DND-41 (cell line): ENCODE measurements at regions not wholly inside any gene's neighbourhood (a gene's known extent, or its start where the extent isn't known, plus 50 kb on each side); places are given as distances from the start of the nearest gene placed in this dataset.

Source experiments
- ATAC-seq: fragments of 200-7000 bp; cut with Tn5 transposase; 3 replicates; pipeline ENCODE4 v1.9.1; 2021; ENCODE audit warnings: low read depth; ENCODE audit not compliant: insufficient read depth
- DNase-seq: peaks from one replicate; pipeline ENCODE4 v3.0.0-alpha.2; 2020
- H2AFZ ChIP-seq: 2 replicates; pipeline ENCODE4 v1.6.0; 2012; ENCODE audit warnings: low read depth, low read length
- H3K27ac ChIP-seq: 2 replicates; pipeline ENCODE4 v1.5.1; 2012; ENCODE audit warnings: low read length, inconsistent platforms
- H3K27me3 ChIP-seq: fragments of 200-600 bp; sonication (generic); 2 replicates; pipeline ENCODE4 v1.6.0; 2012; ENCODE audit warnings: low read length, mild to moderate bottlenecking, inconsistent platforms; ENCODE audit not compliant: insufficient read depth, poor library complexity
- H3K36me3 ChIP-seq: 2 replicates; pipeline ENCODE4 v1.5.1; 2012; ENCODE audit warnings: low read length, inconsistent platforms; ENCODE audit not compliant: insufficient read depth
- H3K4me1 ChIP-seq: 2 replicates; pipeline ENCODE4 v1.5.1; 2012; ENCODE audit warnings: mild to moderate bottlenecking, low read length; ENCODE audit not compliant: insufficient read depth
- H3K4me2 ChIP-seq: 2 replicates; pipeline ENCODE4 v1.6.0; 2012; ENCODE audit warnings: mild to moderate bottlenecking, moderate library complexity, low read length, inconsistent platforms; ENCODE audit not compliant: insufficient read depth
- H3K4me3 ChIP-seq, 2 experiments: fragments of 200-600 bp in 1 of 2; shearing (Covaris generic) in 1 of 2; 2 replicates each; pipeline ENCODE4 v1.5.1; 2012 to 2016; ENCODE audit warnings: inconsistent platforms in 2 of 2, low read length in 2 of 2, mild to moderate bottlenecking in 2 of 2, low read depth in 1 of 2, moderate library complexity in 1 of 2
- H3K79me2 ChIP-seq: 2 replicates; pipeline ENCODE4 v1.6.0; 2012; ENCODE audit warnings: low read length, inconsistent platforms; ENCODE audit not compliant: insufficient read depth
- H3K9ac ChIP-seq: 2 replicates; pipeline ENCODE4 v1.6.0; 2012; ENCODE audit warnings: low read depth, mild to moderate bottlenecking, inconsistent platforms, low read length, moderate library complexity
- H3K9me3 ChIP-seq: 2 replicates; pipeline ENCODE4 v1.5.1; 2012; ENCODE audit warnings: low read length, moderate library complexity, mild to moderate bottlenecking, inconsistent platforms; ENCODE audit not compliant: insufficient read depth, severe bottlenecking
- H4K20me1 ChIP-seq: 2 replicates; pipeline ENCODE4 v1.6.0; 2012; ENCODE audit warnings: low read length; ENCODE audit not compliant: insufficient read depth
- EZH2 ChIP-seq: IDR thresholded peaks from 3 replicates; pipeline ENCODE4 v1.6.1; 2012; ENCODE audit warnings: borderline replicate concordance, low read depth, mild to moderate bottlenecking, moderate library complexity, low read length, inconsistent platforms; ENCODE audit not compliant: severe bottlenecking
- TF ChIP-seq, protein P1 (sequence below): IDR thresholded peaks from 2 replicates; pipeline ENCODE4 v1.5.1; 2012; ENCODE audit warnings: borderline replicate concordance, low read length, moderate library complexity, mild to moderate bottlenecking; ENCODE audit not compliant: poor library complexity, severe bottlenecking; ENCODE audit errors: extremely low read depth

DNA sequence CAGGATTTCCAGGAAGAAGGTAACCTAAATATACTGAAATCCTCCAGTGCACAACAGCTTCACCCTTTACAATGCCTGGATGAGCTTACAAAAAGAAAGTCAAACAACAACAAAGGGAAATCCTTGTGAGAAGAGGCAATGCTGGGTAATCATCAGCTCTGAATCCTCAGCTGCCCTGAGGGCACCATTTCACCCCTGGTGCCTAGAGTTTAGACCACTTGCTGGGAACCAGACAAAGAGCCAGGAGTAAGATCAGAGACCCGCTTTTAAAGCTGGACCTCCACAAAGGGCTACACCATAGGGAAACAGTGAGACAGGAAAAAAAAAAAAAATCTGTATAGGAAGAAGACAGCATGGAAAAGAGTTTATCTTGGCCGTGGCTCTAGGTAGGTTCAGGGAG is 97.0 kb downstream of the FOXI3 start:
- Histone ChIP-seq H4K20me1 (no peaks in the 10 kb centered on the region), H3K9me3 (no peaks in the 10 kb centered on the region), H3K4me2 (no peak overlapping the region), H3K9ac (no peak overlapping the region), H3K36me3 (no peaks in the 10 kb centered on the region), H2AFZ (no peak overlapping the region), H3K27ac (no peak overlapping the region), H3K4me1 (no peaks in the 10 kb centered on the region), H3K27me3 (no peaks in the 10 kb centered on the region), H3K4me3 (no peak overlapping the region), H3K79me2 (no peaks in the 10 kb centered on the region)
- ATAC-seq (no peak), DNase-seq (no peak)
- no peak for TF ChIP-seq EZH2
- TF ChIP-seq, protein P1, sequence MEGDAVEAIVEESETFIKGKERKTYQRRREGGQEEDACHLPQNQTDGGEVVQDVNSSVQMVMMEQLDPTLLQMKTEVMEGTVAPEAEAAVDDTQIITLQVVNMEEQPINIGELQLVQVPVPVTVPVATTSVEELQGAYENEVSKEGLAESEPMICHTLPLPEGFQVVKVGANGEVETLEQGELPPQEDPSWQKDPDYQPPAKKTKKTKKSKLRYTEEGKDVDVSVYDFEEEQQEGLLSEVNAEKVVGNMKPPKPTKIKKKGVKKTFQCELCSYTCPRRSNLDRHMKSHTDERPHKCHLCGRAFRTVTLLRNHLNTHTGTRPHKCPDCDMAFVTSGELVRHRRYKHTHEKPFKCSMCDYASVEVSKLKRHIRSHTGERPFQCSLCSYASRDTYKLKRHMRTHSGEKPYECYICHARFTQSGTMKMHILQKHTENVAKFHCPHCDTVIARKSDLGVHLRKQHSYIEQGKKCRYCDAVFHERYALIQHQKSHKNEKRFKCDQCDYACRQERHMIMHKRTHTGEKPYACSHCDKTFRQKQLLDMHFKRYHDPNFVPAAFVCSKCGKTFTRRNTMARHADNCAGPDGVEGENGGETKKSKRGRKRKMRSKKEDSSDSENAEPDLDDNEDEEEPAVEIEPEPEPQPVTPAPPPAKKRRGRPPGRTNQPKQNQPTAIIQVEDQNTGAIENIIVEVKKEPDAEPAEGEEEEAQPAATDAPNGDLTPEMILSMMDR = no peak

DNA sequence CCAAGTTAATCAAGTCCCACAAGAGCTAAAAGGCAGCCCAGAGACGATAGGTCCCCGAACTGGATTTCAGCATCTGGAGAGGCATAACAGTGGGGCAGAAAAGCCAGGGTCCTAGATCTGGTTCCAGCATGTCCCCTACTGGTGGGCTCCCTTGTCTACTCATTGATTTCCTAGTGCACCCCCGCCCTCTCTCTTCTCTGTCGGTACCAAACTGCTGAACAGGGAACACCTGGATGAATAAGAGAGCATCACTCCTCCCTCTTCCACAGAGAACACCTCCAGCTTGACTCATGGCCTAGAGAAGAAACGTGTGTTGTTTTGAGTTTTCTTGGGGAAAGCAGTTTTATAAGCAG is 101.3 kb downstream of the FOXI3 start:
- Histone ChIP-seq H3K9me3 (no peaks in the 10 kb centered on the region), H2AFZ (no peak overlapping the region), H3K9ac (no peak overlapping the region), H4K20me1 (no peaks in the 10 kb centered on the region), H3K36me3 (no peaks in the 10 kb centered on the region), H3K27ac (no peak overlapping the region), H3K4me2 (no peak overlapping the region), H3K27me3 (no peaks in the 10 kb centered on the region), H3K79me2 (no peaks in the 10 kb centered on the region), H3K4me1 (no peaks in the 10 kb centered on the region), H3K4me3 (no peak overlapping the region)
- TF ChIP-seq, protein P1 = no peak
- TF ChIP-seq EZH2 = no peak
- DNase-seq (no peak), ATAC-seq (no peak)

DNA sequence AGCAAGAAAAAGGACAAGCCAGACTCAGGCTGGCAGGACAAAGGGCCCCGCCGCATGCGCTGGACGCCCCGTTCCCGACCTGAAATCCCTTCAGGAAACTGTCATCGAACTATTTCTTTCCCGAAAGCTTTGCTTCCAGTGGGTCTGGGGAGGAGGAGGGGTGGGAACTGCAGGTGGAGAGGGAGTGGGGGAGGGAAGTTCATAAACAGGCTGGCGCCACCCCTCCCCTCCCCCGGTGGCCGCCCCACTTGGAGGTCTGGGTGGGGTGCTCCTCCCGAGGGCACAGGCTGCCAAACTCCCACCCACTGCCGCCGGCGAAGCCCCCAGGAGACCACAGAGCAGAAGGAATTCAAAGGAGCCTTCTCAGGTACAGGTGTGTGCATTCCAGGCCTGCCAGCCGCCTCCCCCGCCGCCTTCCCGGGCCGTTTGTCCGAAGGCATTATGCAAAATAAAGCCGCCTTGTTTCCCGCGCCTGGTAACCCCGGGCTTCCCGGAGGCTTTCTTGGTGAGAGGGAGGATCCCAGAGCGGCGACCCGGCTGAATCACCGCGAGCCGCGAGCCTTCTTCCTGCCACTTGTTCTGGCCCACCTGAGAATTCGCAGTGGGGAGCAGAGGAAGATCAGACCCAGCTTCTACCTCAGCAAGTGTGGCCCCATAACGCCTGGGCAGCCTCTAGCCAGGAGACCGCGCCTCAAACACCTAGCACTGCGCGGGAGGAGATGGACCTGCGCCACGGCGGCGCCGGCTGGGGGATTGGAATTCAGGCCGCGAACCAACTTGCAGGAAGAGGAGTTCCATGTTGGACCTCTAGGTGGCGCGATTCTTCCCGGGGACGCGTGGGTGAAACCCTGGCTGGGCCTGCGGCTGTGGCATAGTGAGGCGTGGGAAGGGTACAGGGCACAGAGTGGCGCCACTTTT is 101.9 kb downstream of the FOXI3 start:
- no peaks in the 10 kb centered on the region for H3K9me3 ChIP-seq
- no peaks in the 10 kb centered on the region for H3K27me3 ChIP-seq
- no peaks in the 10 kb centered on the region for H3K4me1 ChIP-seq
- H3K79me2 ChIP-seq = no peaks in the 10 kb centered on the region
- no peak overlapping the region for H3K4me2 ChIP-seq
- no peak overlapping the region for H3K9ac ChIP-seq
- TF ChIP-seq, protein P1 = peak; percentile 46
- no peak for TF ChIP-seq EZH2
- no peak overlapping the region for H2AFZ ChIP-seq
- DNase-seq (peak; percentile 8), ATAC-seq (no peak)
- no peaks in the 10 kb centered on the region for H3K36me3 ChIP-seq
- H4K20me1 ChIP-seq = no peaks in the 10 kb centered on the region
- H3K4me3 ChIP-seq = no peak overlapping the region
- H3K27ac ChIP-seq = no peak overlapping the region
